HFFc6 (cell line): ENCODE measurements at regions not wholly inside any gene's neighbourhood (a gene's known extent, or its start where the extent isn't known, plus 50 kb on each side); places are given as distances from the start of the nearest gene placed in this dataset.

Experiments
- DNase-seq: peaks from one replicate; pipeline ENCODE4 v3.0.0-alpha.2; 2018
- H3K27ac Mint-ChIP-seq: 2 replicates; pipeline ENCODE4 v1.8.0; 2020; ENCODE audit warnings: mild to moderate bottlenecking, mixed read lengths
- H3K27me3 Mint-ChIP-seq: 2 replicates; pipeline ENCODE4 v1.8.0; 2021; ENCODE audit warnings: mild to moderate bottlenecking, moderate library complexity, mixed read lengths; ENCODE audit not compliant: insufficient read depth
- H3K36me3 Mint-ChIP-seq: 2 replicates; pipeline ENCODE4 v1.8.0; 2021; ENCODE audit warnings: low read depth, mixed read lengths
- H3K4me1 Mint-ChIP-seq: 2 replicates; pipeline ENCODE4 v1.8.0; 2020; ENCODE audit warnings: low read depth, mixed read lengths
- H3K4me3 Mint-ChIP-seq: 2 replicates; pipeline ENCODE4 v1.8.0; 2020; ENCODE audit warnings: mild to moderate bottlenecking, moderate library complexity, mixed read lengths
- H3K9me3 Mint-ChIP-seq: 2 replicates; pipeline ENCODE4 v1.8.0; 2020; ENCODE audit warnings: mild to moderate bottlenecking, mixed read lengths
- CTCF ChIP-seq: fragments of 200-600 bp; sonication (generic); IDR thresholded peaks from 2 replicates; pipeline ENCODE4 v1.5.0; 2021; ENCODE audit warnings: antibody characterized with exemption, mild to moderate bottlenecking

- no peak for DNase-seq
- no peak for TF ChIP-seq CTCF
- no peak overlapping the region for H3K27ac Mint-ChIP-seq
- H3K27me3 Mint-ChIP-seq, result no peaks in the 10 kb centered on the region
- no peak overlapping the region for H3K4me3 Mint-ChIP-seq
- H3K36me3 Mint-ChIP-seq, result no peaks in the 10 kb centered on the region
- H3K9me3 Mint-ChIP-seq, result no peaks in the 10 kb centered on the region
- H3K4me1 Mint-ChIP-seq, result peaks cover 10% of the 10 kb centered on the region
Observed at GRCh38 chr6:146878952-146879340, 280.2 kb downstream of the ADGB start.

- no peak for TF ChIP-seq CTCF
- Mint-ChIP-seq H3K27me3 (no peaks in the 10 kb centered on the region), H3K9me3 (no peaks in the 10 kb centered on the region), H3K4me1 (peaks cover 10% of the 10 kb centered on the region), H3K36me3 (no peaks in the 10 kb centered on the region), H3K27ac (no peak overlapping the region), H3K4me3 (no peak overlapping the region)
- DNase-seq, result no peak
Observed at GRCh38 chr6:146879406-146880117, 280.8 kb downstream of the ADGB start.

GRCh38 chr6:146881228-146882181 lies 282.7 kb downstream of the ADGB start:
- Mint-ChIP-seq H3K4me3 (no peak overlapping the region), H3K27ac (no peak overlapping the region), H3K36me3 (no peaks in the 10 kb centered on the region), H3K4me1 (peaks cover 17% of the 10 kb centered on the region), H3K27me3 (no peaks in the 10 kb centered on the region), H3K9me3 (no peaks in the 10 kb centered on the region)
- no peak for DNase-seq
- TF ChIP-seq CTCF, result no peak

GRCh38 chr6:146883640-146884531 lies 285.1 kb downstream of the ADGB start:
- TF ChIP-seq CTCF, result no peak
- peaks cover 27% of the 10 kb centered on the region for H3K4me1 Mint-ChIP-seq
- H3K27ac Mint-ChIP-seq, result no peak overlapping the region
- H3K36me3 Mint-ChIP-seq, result no peaks in the 10 kb centered on the region
- DNase-seq, result no peak
- no peak overlapping the region for H3K4me3 Mint-ChIP-seq
- no peaks in the 10 kb centered on the region for H3K9me3 Mint-ChIP-seq
- no peaks in the 10 kb centered on the region for H3K27me3 Mint-ChIP-seq

GRCh38 chr6:146884728-146885127 lies 286.0 kb downstream of the ADGB start:
- H3K27me3 Mint-ChIP-seq, result no peaks in the 10 kb centered on the region
- H3K4me1 Mint-ChIP-seq, result peaks cover 30% of the 10 kb centered on the region
- no peak for TF ChIP-seq CTCF
- no peaks in the 10 kb centered on the region for H3K9me3 Mint-ChIP-seq
- H3K27ac Mint-ChIP-seq, result no peak overlapping the region
- DNase-seq, result no peak
- H3K4me3 Mint-ChIP-seq, result no peak overlapping the region
- no peaks in the 10 kb centered on the region for H3K36me3 Mint-ChIP-seq
